Sigmoid colon (tissue), 6 donors: ENCODE measurements at regions not wholly inside any gene's neighbourhood (a gene's known extent, or its start where the extent isn't known, plus 50 kb on each side); places are given as distances from the start of the nearest gene placed in this dataset.
"Not testable (repeated sequence)": the region's sequence is repeated elsewhere in the genome, so short reads cannot be mapped to it uniquely, and the experiment has no call there.

Source experiments
- DNase-seq: peaks from one replicate; pipeline ENCODE4 v3.0.0-alpha.2; 2019
- H3K27ac ChIP-seq, 4 donors: fragments of 200-600 bp; sonication (generic); one replicate each; pipeline ENCODE4 v1.5.1; 2016 to 2019; ENCODE audit warnings: mild to moderate bottlenecking in 1 of 4
- H3K27me3 ChIP-seq, 3 donors: fragments of 200-600 bp; sonication (generic); one replicate each; pipeline ENCODE4 v1.5.1; 2019; ENCODE audit warnings: mild to moderate bottlenecking in 1 of 3
- H3K36me3 ChIP-seq, 4 donors: fragments of 200-600 bp; sonication (generic); one replicate each; pipeline ENCODE4 v1.5.1; 2016 to 2019
- H3K4me1 ChIP-seq, 4 donors: fragments of 200-600 bp; sonication (generic); one replicate each; pipeline ENCODE4 v1.5.1; 2017 to 2019
- H3K4me3 ChIP-seq, 4 donors: fragments of 200-600 bp; sonication (generic); one replicate each; pipeline ENCODE4 v1.5.1; 2017 to 2019; ENCODE audit warnings: mild to moderate bottlenecking in 2 of 4, moderate library complexity in 1 of 4
- H3K9me3 ChIP-seq, 4 donors: fragments of 200-600 bp in 3 of 4; sonication (generic) in 3 of 4; one replicate each; pipeline versions ENCODE4 v1.5.1 to v1.6.1; 2013 to 2019
- CTCF ChIP-seq, 4 experiments: fragments of 450-650 bp in 3 of 4; fragments of 200-600 bp in 1 of 4; IDR thresholded peaks; one replicate each; pipeline ENCODE4 v1.5.1; 2016 to 2019; ENCODE audit warnings: antibody characterized with exemption in 4 of 4, mild to moderate bottlenecking in 3 of 4, moderate library complexity in 2 of 4
- EP300 ChIP-seq, 4 donors: sonication (generic); formaldehyde crosslinking; IDR thresholded peaks; one replicate each; pipeline ENCODE4 v1.6.1; 2017; ENCODE audit warnings: antibody characterized with exemption in 4 of 4
- POLR2A ChIP-seq, 2 donors: fragments of 450-650 bp; IDR thresholded peaks; one replicate each; pipeline ENCODE4 v1.6.1; 2016; ENCODE audit warnings: antibody characterized with exemption in 2 of 2, mild to moderate bottlenecking in 2 of 2, moderate library complexity in 2 of 2
- POLR2AphosphoS5 ChIP-seq, 4 donors: sonication (generic); formaldehyde crosslinking; IDR thresholded peaks; one replicate each; pipeline ENCODE4 v1.6.1; 2017; ENCODE audit warnings: antibody characterized with exemption in 4 of 4
- WGBS, 2 donors: extraction: QIAGEN DNeasy Blood & Tissue Kit; methylation state at CpG; one replicate each; pipeline ENCODE4 v1.1.7; 2013; 5-methylcytosine and 5-hydroxymethylcytosine counted together
- intact Hi-C: fragments of 100-400 bp; cut with DNase I; formaldehyde crosslinking; loops from one replicate; pipeline ENCODE4 v1.15.1; 2023
- donor health status: healthy with polysubstance abuse.
- donor health status: healthy.

- H3K27ac ChIP-seq = peak overlapping the region in 3 of 4 donors; percentile 19 to 36 (median 31)
These were observed 2132.2 kb downstream of the LRRC4C start for GRCh38 chr11:39327302-39327701.

GRCh38 chr11:39311888-39312287 is 2147.6 kb downstream of the LRRC4C start:
- DNase-seq, H3K27me3 ChIP-seq, H3K9me3 ChIP-seq, H3K4me3 ChIP-seq, H3K4me1 ChIP-seq, H3K27ac ChIP-seq, H3K36me3 ChIP-seq, intact Hi-C loops: not testable (repeated sequence)
- 95 to 96% methylated on average over 21 of the region's 21 CpGs for WGBS, 2 donors

More at GRCh38 chr11:39327302-39327701, 2132.2 kb downstream of the LRRC4C start:
- 49 to 51% methylated on average over 6 of the region's 6 CpGs for WGBS, 2 donors
- H3K4me1 ChIP-seq = peaks cover 0 to 7% (median 0%) of the 10 kb centered on the region in 4 donors
- no peaks in the 10 kb centered on the region for H3K36me3 ChIP-seq
- DNase-seq = no peak
- intact Hi-C loops = no loop called here
- TF ChIP-seq POLR2AphosphoS5 (IDR thresholded peaks at IDR 0.05) = peak in 2 of 4 donors; percentile 26 to 63
- peak in 2 of 4 donors; percentile 20 to 62 for TF ChIP-seq EP300 (IDR thresholded peaks at IDR 0.05)
- TF ChIP-seq CTCF (IDR thresholded peaks at IDR 0.05) = no peak
- no peak overlapping the region for H3K4me3 ChIP-seq
- no peaks in the 10 kb centered on the region for H3K9me3 ChIP-seq
- H3K27me3 ChIP-seq = no peaks in the 10 kb centered on the region

- Histone ChIP-seq H3K27me3 (no peaks in the 10 kb centered on the region), H3K4me1 (no peaks in the 10 kb centered on the region), H3K9me3 (no peaks in the 10 kb centered on the region), H3K27ac (no peak overlapping the region), H3K36me3 (no peaks in the 10 kb centered on the region), H3K4me3 (no peak overlapping the region)
- DNase-seq = no peak
- WGBS, 2 donors = 51 to 75% methylated on average over 1 of the region's 1 CpG
- intact Hi-C loops = no loop called here
- TF ChIP-seq POLR2A (IDR thresholded peaks at IDR 0.05) (no peak), CTCF (IDR thresholded peaks at IDR 0.05) (no peak), POLR2AphosphoS5 (IDR thresholded peaks at IDR 0.05) (no peak), EP300 (IDR thresholded peaks at IDR 0.05) (no peak)
These were observed 2154.9 kb downstream of the LRRC4C start for GRCh38 chr11:39304586-39304985.

- H3K4me1 ChIP-seq = no peaks in the 10 kb centered on the region
- no peaks in the 10 kb centered on the region for H3K27me3 ChIP-seq
- no peak for DNase-seq
- intact Hi-C loops = no loop called here
- no peak overlapping the region for H3K27ac ChIP-seq
- TF ChIP-seq POLR2AphosphoS5 (IDR thresholded peaks at IDR 0.05) (no peak), CTCF (IDR thresholded peaks at IDR 0.05) (no peak), EP300 (IDR thresholded peaks at IDR 0.05) (no peak), POLR2A (IDR thresholded peaks at IDR 0.05) (no peak)
- no peaks in the 10 kb centered on the region for H3K36me3 ChIP-seq
- WGBS, 2 donors = 88 to 93% methylated on average over 1 of the region's 1 CpG
- no peak overlapping the region for H3K4me3 ChIP-seq
- peaks cover 0 to 3% (median 0%) of the 10 kb centered on the region in 4 donors for H3K9me3 ChIP-seq
These were observed 2164.8 kb downstream of the LRRC4C start for GRCh38 chr11:39294648-39295047.

GRCh38 chr11:39288011-39288410 is 2171.4 kb downstream of the LRRC4C start:
- Histone ChIP-seq H3K27ac (no peak overlapping the region), H3K9me3 (peaks cover 0 to 8% (median 0%) of the 10 kb centered on the region in 4 donors), H3K4me1 (no peaks in the 10 kb centered on the region), H3K4me3 (no peak overlapping the region), H3K36me3 (no peaks in the 10 kb centered on the region), H3K27me3 (no peaks in the 10 kb centered on the region)
- DNase-seq = no peak
- intact Hi-C loops = no loop called here
- 62 to 77% methylated on average over 4 of the region's 4 CpGs for WGBS, 2 donors
- no peak for TF ChIP-seq CTCF (IDR thresholded peaks at IDR 0.05)
- no peak for TF ChIP-seq POLR2AphosphoS5 (IDR thresholded peaks at IDR 0.05)
- TF ChIP-seq POLR2A (IDR thresholded peaks at IDR 0.05) = no peak
- TF ChIP-seq EP300 (IDR thresholded peaks at IDR 0.05) = no peak
